ENCODE measurements at regions not wholly inside any gene's neighbourhood (a gene's known extent, or its start where the extent isn't known, plus 50 kb on each side); places are given as distances from the start of the nearest gene placed in this dataset.

- Histone ChIP-seq H3K27me3 (replicated peaks; ENCODE audit: insufficient read depth) (no peaks in the 10 kb centered on the region), H3K36me3 (no peaks in the 10 kb centered on the region), H3K4me3 (no peak overlapping the region), H3K9me3 (no peaks in the 10 kb centered on the region), H3K27ac (no peak overlapping the region), H3K4me1 (replicated peaks) (no peaks in the 10 kb centered on the region)
- intact Hi-C loops (cut with DNase I): no loop called here
- DNase-seq (ENCODE audit: low spot score): no peak
- TF ChIP-seq POLR2A (IDR thresholded peaks at IDR 0.05): no peak
- no peak for TF ChIP-seq POLR2AphosphoS5 (IDR thresholded peaks at IDR 0.05)
- TF ChIP-seq CTCF (IDR thresholded peaks at IDR 0.05): no peak
- 51% methylated on average over 15 of the region's 15 CpGs for WGBS
Observed at GRCh38 chr22:27673839-27674238, 127.7 kb downstream of the MN1 start.

GRCh38 chr22:27674261-27674923 lies 127.2 kb downstream of the MN1 start:
- Histone ChIP-seq H3K27ac (no peak overlapping the region), H3K27me3 (replicated peaks; ENCODE audit: insufficient read depth) (no peaks in the 10 kb centered on the region), H3K9me3 (no peaks in the 10 kb centered on the region), H3K4me3 (no peak overlapping the region), H3K4me1 (replicated peaks) (no peaks in the 10 kb centered on the region), H3K36me3 (no peaks in the 10 kb centered on the region)
- intact Hi-C loops (cut with DNase I): no loop called here
- DNase-seq (ENCODE audit: low spot score): no peak
- WGBS: 54% methylated on average over 4 of the region's 4 CpGs
- TF ChIP-seq POLR2A (IDR thresholded peaks at IDR 0.05): no peak

GRCh38 chr22:27676545-27677213 lies 124.9 kb downstream of the MN1 start:
- no peaks in the 10 kb centered on the region for H3K4me1 ChIP-seq (replicated peaks)
- 89% methylated on average over 4 of the region's 4 CpGs for WGBS

GRCh38 chr22:27677905-27678458 lies 123.6 kb downstream of the MN1 start:
- Histone ChIP-seq H3K27me3 (replicated peaks; ENCODE audit: insufficient read depth) (no peaks in the 10 kb centered on the region), H3K4me1 (replicated peaks) (no peaks in the 10 kb centered on the region), H3K9me3 (no peaks in the 10 kb centered on the region), H3K4me3 (no peak overlapping the region), H3K36me3 (no peaks in the 10 kb centered on the region), H3K27ac (no peak overlapping the region)
- DNase-seq (ENCODE audit: low spot score): no peak
- 81% methylated on average over 27 of the region's 27 CpGs for WGBS
- intact Hi-C loops (cut with DNase I): no loop called here
- TF ChIP-seq CTCF (IDR thresholded peaks at IDR 0.05): no peak
- TF ChIP-seq POLR2AphosphoS5 (IDR thresholded peaks at IDR 0.05): no peak
- no peak for TF ChIP-seq POLR2A (IDR thresholded peaks at IDR 0.05)

More at GRCh38 chr22:27676545-27677213, 124.9 kb downstream of the MN1 start:
- intact Hi-C loops (cut with DNase I): no loop called here
- Histone ChIP-seq H3K36me3 (no peaks in the 10 kb centered on the region), H3K27me3 (replicated peaks; ENCODE audit: insufficient read depth) (no peaks in the 10 kb centered on the region), H3K9me3 (no peaks in the 10 kb centered on the region), H3K27ac (no peak overlapping the region), H3K4me3 (no peak overlapping the region)
- TF ChIP-seq POLR2A (IDR thresholded peaks at IDR 0.05): no peak
- no peak for DNase-seq (ENCODE audit: low spot score)

GRCh38 chr22:27679176-27679575 lies 122.4 kb downstream of the MN1 start:
- TF ChIP-seq CTCF (IDR thresholded peaks at IDR 0.05): no peak
- no peak for TF ChIP-seq POLR2AphosphoS5 (IDR thresholded peaks at IDR 0.05)
- no peak for TF ChIP-seq POLR2A (IDR thresholded peaks at IDR 0.05)
- no peaks in the 10 kb centered on the region for H3K4me1 ChIP-seq (replicated peaks)
- no peaks in the 10 kb centered on the region for H3K9me3 ChIP-seq
- WGBS: 80% methylated on average over 5 of the region's 5 CpGs
- intact Hi-C loops (cut with DNase I): no loop called here
- H3K36me3 ChIP-seq: no peaks in the 10 kb centered on the region
- H3K27ac ChIP-seq: no peak overlapping the region
- H3K27me3 ChIP-seq (replicated peaks; ENCODE audit: insufficient read depth): no peaks in the 10 kb centered on the region
- H3K4me3 ChIP-seq: no peak overlapping the region
- no peak for DNase-seq (ENCODE audit: low spot score)

Data from prostate gland (tissue), 2 donors.